AG20443 (cell line): ENCODE measurements at regions not wholly inside any gene's neighbourhood (a gene's known extent, or its start where the extent isn't known, plus 50 kb on each side); places are given as distances from the start of the nearest gene placed in this dataset.

Experiments
- DNase-seq: peaks from one replicate; pipeline ENCODE4 v3.0.0; 2012; ENCODE audit warnings: low spot score, mixed read lengths

- DNase-seq = peak; percentile 37
These were observed 162.0 kb upstream of the HAAO start for GRCh38 chr2:42954227-42954962.

GRCh38 chr2:42953216-42953615 is 160.8 kb upstream of the HAAO start:
- DNase-seq = no peak

GRCh38 chr2:42951263-42951938 is 159.0 kb upstream of the HAAO start:
- DNase-seq = peak; percentile 40

- DNase-seq = no peak
These were observed 156.7 kb upstream of the HAAO start for GRCh38 chr2:42949125-42949524.

- DNase-seq = no peak
These were observed 155.6 kb upstream of the HAAO start for GRCh38 chr2:42947809-42948600.

- DNase-seq = peak; percentile 53
These were observed 152.5 kb upstream of the HAAO start for GRCh38 chr2:42944779-42945415.

- DNase-seq = no peak
These were observed 150.7 kb upstream of the HAAO start for GRCh38 chr2:42942990-42943493.

- no peak for DNase-seq
These were observed 150.0 kb upstream of the HAAO start for GRCh38 chr2:42942214-42942989.

- DNase-seq = no peak
These were observed 149.3 kb upstream of the HAAO start for GRCh38 chr2:42941633-42942176.

- DNase-seq = no peak
These were observed 147.2 kb upstream of the HAAO start for GRCh38 chr2:42939411-42940206.

- no peak for DNase-seq
These were observed 146.4 kb upstream of the HAAO start for GRCh38 chr2:42938671-42939370.

GRCh38 chr2:42937171-42937875 is 144.9 kb upstream of the HAAO start:
- no peak for DNase-seq

- no peak for DNase-seq
These were observed 143.6 kb upstream of the HAAO start for GRCh38 chr2:42935692-42936671.

- no peak for DNase-seq
These were observed 142.3 kb upstream of the HAAO start for GRCh38 chr2:42934580-42935186.

- no peak for DNase-seq
These were observed 141.5 kb upstream of the HAAO start for GRCh38 chr2:42933824-42934254.

- no peak for DNase-seq
These were observed 140.1 kb upstream of the HAAO start for GRCh38 chr2:42932271-42933151.
